PC-3 (cell line): ENCODE measurements at regions not wholly inside any gene's neighbourhood (a gene's known extent, or its start where the extent isn't known, plus 50 kb on each side); places are given as distances from the start of the nearest gene placed in this dataset.

Experiments used
- ATAC-seq: fragments of 200-7000 bp; cut with Tn5 transposase; 2 replicates; pipeline ENCODE4 v1.9.1; 2020; ENCODE audit warnings: mild to moderate bottlenecking, moderate library complexity
- BruUV-seq: library from RNA; stranded (reverse); fragments of 400-500 nt; replicated peaks from 2 replicates; lab custom pipeline; 2021; lab: Mats Ljungman, UMichigan
- CTCF ChIA-PET: fragments of 300-600 bp; sonication (Branson Sonifier 250); formaldehyde crosslinking; loops from one replicate; lab custom pipeline; 2022; ENCODE audit warnings: antibody characterized with exemption; lab: Charles Lee
- POLR2A ChIA-PET: fragments of 300-600 bp; sonication (Branson Sonifier 250); formaldehyde crosslinking; loops from one replicate; lab custom pipeline; 2022; ENCODE audit warnings: antibody characterized with exemption; ENCODE audit not compliant: unreplicated experiment; lab: Charles Lee
- DNase-seq: peaks from one replicate; pipeline ENCODE4 v3.0.0-alpha.2; 2015
- H2AFZ ChIP-seq: fragments of 300-600 bp; sonication (generic); 2 replicates; pipeline ENCODE4 v1.6.0; 2016; ENCODE audit warnings: antibody characterized with exemption, low read length
- H3F3A ChIP-seq: fragments of 300-600 bp; sonication (generic); one replicate; pipeline ENCODE4 v1.6.0; 2017; ENCODE audit warnings: antibody characterized with exemption, low read length, control low read depth, mild to moderate bottlenecking; ENCODE audit not compliant: unreplicated experiment
- H3K27ac ChIP-seq: fragments of 300-600 bp; sonication (generic); 2 replicates; pipeline ENCODE4 v1.5.1; 2016; ENCODE audit warnings: mild to moderate bottlenecking, low read length
- H3K27me3 ChIP-seq: fragments of 300-600 bp; sonication (generic); 2 replicates; pipeline ENCODE4 v1.6.1; 2016; ENCODE audit warnings: low read length, mixed read lengths
- H3K36me3 ChIP-seq: fragments of 300-600 bp; sonication (generic); 2 replicates; pipeline ENCODE4 v1.6.1; 2016; ENCODE audit warnings: low read depth, mixed run types, low read length, mixed read lengths
- H3K4me1 ChIP-seq: fragments of 300-600 bp; sonication (generic); 2 replicates; pipeline ENCODE4 v1.5.1; 2016; ENCODE audit warnings: low read length; ENCODE audit not compliant: insufficient read depth
- H3K4me2 ChIP-seq: fragments of 300-600 bp; sonication (generic); 2 replicates; pipeline ENCODE4 v1.6.0; 2016; ENCODE audit warnings: low read length
- H3K4me3 ChIP-seq: fragments of 300-600 bp; sonication (generic); 2 replicates; pipeline ENCODE4 v1.5.1; 2016; ENCODE audit warnings: mild to moderate bottlenecking, low read length, mixed read lengths
- H3K79me2 ChIP-seq: fragments of 300-600 bp; sonication (generic); 2 replicates; pipeline ENCODE4 v1.6.1; 2017; ENCODE audit warnings: low read length, mixed read lengths
- H3K9ac ChIP-seq: fragments of 300-600 bp; sonication (generic); 2 replicates; pipeline ENCODE4 v1.6.0; 2016; ENCODE audit warnings: mild to moderate bottlenecking, low read length
- H3K9me2 ChIP-seq: fragments of 300-600 bp; sonication (generic); replicated peaks from 2 replicates; pipeline ENCODE4 v1.6.1; 2016; ENCODE audit warnings: mixed run types, low read length, mixed read lengths
- H3K9me3 ChIP-seq: fragments of 300-600 bp; sonication (generic); 2 replicates; pipeline ENCODE4 v1.6.1; 2016; ENCODE audit warnings: low read length, mixed read lengths
- H4K20me1 ChIP-seq: fragments of 300-600 bp; sonication (generic); 2 replicates; pipeline ENCODE4 v1.6.1; 2016; ENCODE audit warnings: low read length, mixed read lengths
- CTCF ChIP-seq: fragments of 300-600 bp; sonication (generic); conservative IDR thresholded peaks from 2 replicates; pipeline ENCODE4 v1.5.1; 2017; ENCODE audit warnings: antibody characterized with exemption, low read depth, mild to moderate bottlenecking, low read length
- EZH2 ChIP-seq: fragments of 300-600 bp; sonication (generic); IDR thresholded peaks from one replicate; pipeline ENCODE4 v1.6.1; 2017; ENCODE audit warnings: antibody characterized with exemption, mild to moderate bottlenecking, low read length; ENCODE audit not compliant: unreplicated experiment
- EZH2phosphoT487 ChIP-seq: fragments of 300-600 bp; sonication (generic); IDR thresholded peaks from 2 replicates; pipeline ENCODE4 v1.6.1; 2018; ENCODE audit warnings: mild to moderate bottlenecking, antibody characterized with exemption, low read length, borderline replicate concordance
- intact Hi-C: fragments of 100-400 bp; cut with micrococcal nuclease; formaldehyde crosslinking; loops from 2 replicates; pipeline ENCODE4 v1.9.0; 2023

- H3K27me3 ChIP-seq, result no peaks in the 10 kb centered on the region
- no peak overlapping the region for H3K9ac ChIP-seq
- no peaks in the 10 kb centered on the region for H3K9me2 ChIP-seq
- no peaks in the 10 kb centered on the region for H3K36me3 ChIP-seq
- no peaks in the 10 kb centered on the region for H3K79me2 ChIP-seq
- no peaks in the 10 kb centered on the region for H4K20me1 ChIP-seq
- no peak overlapping the region for H3K4me3 ChIP-seq
- TF ChIP-seq CTCF (no peak), EZH2phosphoT487 (no peak), EZH2 (no peak)
- H3K27ac ChIP-seq, result no peak overlapping the region
- intact Hi-C loops, result no loop called here
- no TSS peak for BruUV-seq
- H3K4me2 ChIP-seq, result no peak overlapping the region
- ATAC-seq (no peak), DNase-seq (no peak)
- H3K4me1 ChIP-seq, result no peaks in the 10 kb centered on the region
- no peak overlapping the region for H2AFZ ChIP-seq
- no peaks in the 10 kb centered on the region for H3F3A ChIP-seq
- POLR2A ChIA-PET, result no interaction called here
- CTCF ChIA-PET, result interaction anchor here (0.7 kb wide), 1 partner anchor 139 kb away, joined by 3 read pairs; no protein-coding TSS in a partner anchor
- H3K9me3 ChIP-seq, result no peaks in the 10 kb centered on the region
These were observed 456.2 kb downstream of the CD83 start for GRCh38 chr6:14573703-14574290.

- Histone ChIP-seq H3K9me2 (no peaks in the 10 kb centered on the region), H3K4me1 (no peaks in the 10 kb centered on the region), H3K4me2 (no peak overlapping the region), H3K4me3 (no peak overlapping the region), H3K36me3 (no peaks in the 10 kb centered on the region), H3K9me3 (no peaks in the 10 kb centered on the region), H2AFZ (no peak overlapping the region), H3K27me3 (no peaks in the 10 kb centered on the region), H3K27ac (no peak overlapping the region), H3K9ac (no peak overlapping the region), H3F3A (no peaks in the 10 kb centered on the region), H3K79me2 (no peaks in the 10 kb centered on the region), H4K20me1 (no peaks in the 10 kb centered on the region)
- ATAC-seq, result no peak
- ChIA-PET POLR2A (no interaction called here), CTCF (no interaction called here)
- DNase-seq, result no peak
- intact Hi-C loops, result no loop called here
- no TSS peak for BruUV-seq
- TF ChIP-seq CTCF (no peak), EZH2phosphoT487 (no peak), EZH2 (no peak)
These were observed 458.4 kb downstream of the CD83 start for GRCh38 chr6:14575961-14576360.

GRCh38 chr6:14578994-14579393 is 461.4 kb downstream of the CD83 start:
- TF ChIP-seq CTCF (no peak), EZH2phosphoT487 (no peak), EZH2 (no peak)
- H3K9ac ChIP-seq, result no peak overlapping the region
- no peaks in the 10 kb centered on the region for H3K4me1 ChIP-seq
- ChIA-PET CTCF (no interaction called here), POLR2A (interaction anchor here (0.6 kb wide), 1 partner anchor 165 kb away, joined by 3 read pairs; no protein-coding TSS in a partner anchor)
- no peaks in the 10 kb centered on the region for H3K27me3 ChIP-seq
- BruUV-seq, result no TSS peak
- no peak overlapping the region for H3K4me2 ChIP-seq
- no peak for DNase-seq
- H3K4me3 ChIP-seq, result no peak overlapping the region
- no peaks in the 10 kb centered on the region for H3K9me2 ChIP-seq
- H3K9me3 ChIP-seq, result no peaks in the 10 kb centered on the region
- H3F3A ChIP-seq, result no peaks in the 10 kb centered on the region
- H3K36me3 ChIP-seq, result no peaks in the 10 kb centered on the region
- H3K27ac ChIP-seq, result no peak overlapping the region
- H2AFZ ChIP-seq, result no peak overlapping the region
- no peaks in the 10 kb centered on the region for H3K79me2 ChIP-seq
- intact Hi-C loops, result no loop called here
- no peak for ATAC-seq
- no peaks in the 10 kb centered on the region for H4K20me1 ChIP-seq
